NK-92 (cell line): ENCODE measurements at regions not wholly inside any gene's neighbourhood (a gene's known extent, or its start where the extent isn't known, plus 50 kb on each side); places are given as distances from the start of the nearest gene placed in this dataset.
"Not testable (repeated sequence)": the region's sequence is repeated elsewhere in the genome, so short reads cannot be mapped to it uniquely, and the experiment has no call there.

ENCODE experiments used
- DNase-seq: peaks from one replicate; lab custom pipeline; 2025; ENCODE audit not compliant: unreplicated experiment; lab: John Stamatoyannopoulos, UW

GRCh38 chr16:29171296-29171695 is 186.4 kb downstream of the LAT start:
- not testable (repeated sequence) for DNase-seq

- not testable (repeated sequence) for DNase-seq
Measured at GRCh38 chr16:29170393-29171119, 185.7 kb downstream of the LAT start.

GRCh38 chr16:29169295-29169994 is 184.6 kb downstream of the LAT start:
- DNase-seq, result not testable (repeated sequence)

DNA sequence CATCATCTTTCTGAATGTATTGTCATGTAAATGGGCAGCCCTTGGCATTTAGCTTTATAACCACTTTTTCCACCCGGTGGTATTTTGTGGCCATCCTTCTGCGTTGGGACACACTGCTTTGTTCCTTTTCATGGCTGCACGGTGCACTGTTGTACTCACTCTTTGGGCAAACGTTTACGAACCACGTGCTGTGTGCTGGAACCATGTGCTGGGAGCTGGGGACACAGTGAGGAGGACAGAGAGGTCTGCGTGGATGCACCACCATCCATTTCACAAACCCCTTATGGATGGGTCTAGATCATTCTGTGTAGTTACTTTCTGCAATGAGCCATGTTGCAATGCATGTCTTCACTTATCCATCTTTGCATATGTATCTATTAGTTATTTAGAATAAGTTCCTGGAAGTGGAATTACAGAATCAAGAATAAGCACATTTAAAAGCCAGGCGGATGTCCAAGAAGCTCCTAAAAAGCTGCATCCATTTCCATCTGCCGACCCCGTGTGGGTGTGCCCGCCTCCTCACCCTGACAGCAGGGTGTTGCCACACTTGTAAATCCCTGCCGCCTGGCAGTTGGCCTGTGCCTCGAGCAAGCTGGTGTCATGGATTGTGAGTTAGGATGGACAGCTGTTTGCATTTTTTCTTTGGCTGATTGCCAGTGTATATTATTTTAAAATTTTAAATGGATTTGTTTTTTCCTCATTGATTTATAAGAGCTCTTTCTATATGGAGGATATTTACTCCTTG is 183.8 kb downstream of the LAT start:
- DNase-seq, result not testable (repeated sequence)

GRCh38 chr16:29164442-29165089 is 179.7 kb downstream of the LAT start:
- DNase-seq, result not testable (repeated sequence)

DNA sequence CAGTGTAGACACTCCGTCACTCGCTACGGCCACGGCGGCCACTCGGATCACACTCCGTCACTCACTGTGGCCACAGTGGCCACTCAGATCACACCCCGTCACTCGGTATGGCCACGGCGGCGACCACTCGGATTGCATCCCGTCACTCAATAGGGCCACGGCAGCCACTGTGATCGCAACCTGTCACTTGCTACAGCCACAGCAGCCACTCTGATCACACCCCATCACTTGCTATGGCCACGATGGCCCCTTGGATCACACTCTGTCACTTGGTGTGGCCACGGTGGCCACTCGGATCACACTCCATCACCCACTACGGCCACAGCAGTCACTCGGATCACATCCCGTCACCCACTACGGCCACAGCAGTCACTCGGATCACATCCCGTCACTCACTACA is 175.3 kb downstream of the LAT start:
- DNase-seq, result not testable (repeated sequence)

- DNase-seq, result not testable (repeated sequence)
Measured at GRCh38 chr16:29159603-29160002, 174.8 kb downstream of the LAT start.

DNA sequence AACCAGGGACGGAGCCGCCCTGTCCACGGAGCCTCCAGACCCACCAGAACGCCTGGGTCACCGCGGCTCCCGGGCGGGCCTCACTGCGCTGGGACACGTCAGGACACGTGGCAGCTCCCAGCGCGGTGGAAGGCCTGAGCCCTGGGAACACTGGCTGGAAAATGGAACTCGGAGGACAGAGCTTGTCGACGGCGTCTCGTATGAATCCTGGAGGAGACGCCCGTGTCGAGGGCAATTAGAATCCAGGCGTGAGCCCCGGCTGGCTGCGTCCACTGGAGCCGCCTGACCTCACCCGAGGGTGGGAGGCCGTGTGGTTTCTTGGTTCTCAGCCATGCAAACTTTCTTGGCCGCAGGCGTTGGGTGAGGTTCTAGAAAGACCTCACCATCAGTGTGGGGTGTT is 173.9 kb downstream of the LAT start:
- no peak for DNase-seq

DNA sequence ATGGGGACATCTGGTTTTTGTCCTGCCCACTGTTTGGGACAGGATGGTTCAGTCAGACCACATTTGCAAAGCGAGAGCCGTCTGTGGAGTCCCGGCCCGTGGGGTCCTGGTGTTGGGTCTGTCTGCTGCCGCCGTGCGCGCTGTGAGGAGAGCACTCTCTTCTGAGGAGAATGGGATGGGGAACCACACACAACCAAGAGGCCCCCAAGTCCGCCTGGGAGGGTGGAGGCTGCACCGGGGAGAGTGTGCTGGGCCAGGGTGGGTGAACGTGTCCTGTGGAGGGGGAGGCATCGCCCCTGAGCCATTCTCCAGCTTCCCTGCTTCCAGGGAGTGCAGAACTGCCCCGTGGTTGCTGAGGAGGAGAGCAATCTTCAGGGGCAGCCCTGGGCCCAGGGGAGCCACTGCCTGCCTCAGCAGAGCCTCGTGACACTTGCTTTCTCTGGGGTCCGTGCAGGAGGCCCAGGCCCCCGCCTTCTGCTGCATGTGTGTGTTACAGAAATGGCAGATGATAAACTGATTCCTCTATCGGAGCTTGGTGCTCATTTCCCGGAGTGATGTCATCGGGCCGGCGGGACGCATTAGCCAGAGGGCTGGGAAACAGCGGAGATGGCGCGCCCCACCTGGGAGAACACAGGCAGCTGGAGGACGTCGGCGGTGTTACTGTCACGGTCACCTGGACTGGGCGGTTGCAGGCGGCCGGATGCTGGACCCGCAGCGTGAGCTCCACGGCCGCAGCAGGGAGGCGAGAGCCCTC is 173.4 kb downstream of the LAT start:
- DNase-seq, result not testable (repeated sequence)

DNA sequence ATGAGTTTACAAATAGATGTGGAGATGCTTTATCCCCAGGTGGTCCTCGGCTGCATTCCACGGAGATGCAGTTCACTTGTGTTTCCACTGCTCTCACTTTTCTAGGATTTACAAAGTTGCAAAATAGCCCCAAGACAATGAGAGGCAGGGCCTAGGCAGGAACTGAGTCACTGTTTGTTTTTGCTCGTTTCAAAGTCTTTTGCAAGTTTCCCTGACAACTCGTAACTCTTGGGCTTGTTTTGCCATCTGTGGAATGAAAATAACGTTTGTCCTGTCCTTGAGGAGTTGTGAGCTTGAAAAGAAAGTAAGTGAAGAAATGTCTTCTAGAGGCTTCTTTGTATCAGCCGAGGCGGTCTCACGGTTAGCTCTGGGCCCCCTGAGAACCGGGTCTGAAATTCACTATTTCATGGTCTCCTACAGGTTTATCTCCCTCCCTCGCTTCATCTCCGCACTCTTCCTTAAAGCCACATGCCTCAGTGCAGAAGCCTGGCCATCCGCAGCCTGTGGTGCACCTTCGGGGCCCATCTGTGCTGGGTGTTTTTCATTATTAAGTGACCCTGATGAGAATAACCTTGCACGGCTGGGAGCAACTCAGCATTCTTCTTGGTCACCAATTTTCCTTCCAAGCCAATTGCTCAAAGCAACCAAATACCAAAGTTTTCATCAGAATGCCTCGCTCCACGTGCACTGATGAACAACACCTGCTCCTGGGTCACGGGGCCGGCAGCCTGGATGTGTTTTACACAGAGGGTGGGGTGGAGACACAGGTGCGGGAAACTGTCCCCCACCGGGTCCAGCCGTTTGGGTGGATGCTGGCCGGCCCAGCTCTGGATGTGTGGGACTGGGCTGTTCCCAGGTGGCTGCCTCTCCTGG is 172.4 kb downstream of the LAT start:
- DNase-seq, result not testable (repeated sequence)

- no peak for DNase-seq
Measured at GRCh38 chr16:29156511-29156910, 171.7 kb downstream of the LAT start.

DNA sequence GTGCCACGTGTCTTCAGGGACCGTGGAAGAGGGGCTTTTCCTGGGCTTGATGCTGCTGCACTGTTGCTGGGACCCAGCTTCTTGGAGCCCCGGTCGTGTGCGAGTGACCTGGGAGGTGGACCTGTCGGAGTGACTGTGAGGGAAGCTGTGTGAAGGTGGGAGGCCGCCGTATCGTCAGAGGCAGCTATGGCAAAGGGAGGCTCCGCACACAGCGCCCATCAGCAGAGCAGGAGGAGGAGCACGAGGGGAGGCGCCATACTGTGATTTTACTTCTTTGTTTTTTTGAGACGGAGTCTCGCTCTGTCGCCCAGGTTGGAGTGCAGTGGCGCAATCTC is 171.0 kb downstream of the LAT start:
- not testable (repeated sequence) for DNase-seq

GRCh38 chr16:29155131-29155865 is 170.4 kb downstream of the LAT start:
- DNase-seq, result not testable (repeated sequence)

GRCh38 chr16:29154676-29155121 is 169.8 kb downstream of the LAT start:
- no peak for DNase-seq

DNA sequence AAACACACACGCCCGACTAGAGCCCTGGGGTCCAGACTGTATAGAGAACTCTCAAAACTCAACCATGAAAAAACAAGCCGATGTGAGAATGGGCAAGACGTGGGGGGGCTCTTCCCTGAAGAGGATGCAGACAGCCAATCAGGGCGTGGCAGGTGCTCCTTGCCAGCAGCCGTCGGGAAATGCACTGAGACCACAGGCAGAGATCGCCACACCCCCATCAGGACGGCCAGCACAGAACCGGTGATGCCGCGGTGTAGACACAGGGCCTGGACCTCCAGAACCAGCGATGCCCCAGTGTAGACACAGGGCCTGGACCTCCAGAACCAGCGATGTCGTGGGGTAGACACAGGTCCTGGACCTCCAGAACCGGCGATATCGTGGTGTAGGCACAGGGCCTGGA is 169.2 kb downstream of the LAT start:
- no peak for DNase-seq

DNA sequence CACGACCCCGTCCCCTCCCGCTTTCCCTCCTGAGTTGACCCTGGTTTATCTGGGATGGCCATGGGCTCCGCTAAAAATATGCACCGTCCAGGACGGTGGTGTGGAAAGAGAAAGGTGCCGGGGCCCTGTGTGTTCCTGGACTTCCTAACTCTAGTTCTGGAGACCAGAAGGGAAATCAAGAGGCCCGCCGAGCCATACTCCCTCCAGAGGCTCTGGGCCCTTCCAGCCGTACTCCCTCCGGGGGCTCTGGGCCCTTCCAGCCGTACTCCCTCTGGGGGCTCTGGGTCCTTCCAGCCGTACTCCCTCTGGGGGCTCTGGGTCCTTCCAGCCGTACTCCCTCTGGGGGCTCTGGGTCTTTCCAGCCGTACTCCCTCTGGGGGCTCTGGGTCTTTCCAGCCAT is 168.5 kb downstream of the LAT start:
- DNase-seq, result not testable (repeated sequence)

- DNase-seq, result not testable (repeated sequence)
Measured at GRCh38 chr16:29152544-29153031, 167.7 kb downstream of the LAT start.

DNA sequence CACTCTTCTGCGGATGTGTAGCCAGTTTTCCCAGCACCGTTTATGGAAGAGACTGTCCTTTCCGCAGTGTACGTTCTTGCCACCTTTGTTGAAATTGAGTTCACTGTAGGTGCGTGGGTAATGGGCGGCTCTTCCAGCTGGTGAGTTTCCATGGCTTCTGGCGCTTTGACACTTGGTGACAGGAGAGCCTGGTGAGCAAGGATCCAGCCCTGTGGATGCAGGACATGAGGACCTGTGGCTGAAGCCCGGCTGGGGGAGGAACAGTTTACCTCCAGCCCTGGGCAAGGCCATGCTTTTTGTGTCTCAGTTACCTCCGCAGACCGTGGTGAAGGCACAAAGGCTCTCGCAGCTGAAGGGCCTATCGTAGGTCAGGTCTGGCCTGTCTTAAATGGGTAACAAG is 166.5 kb downstream of the LAT start:
- no peak for DNase-seq

DNA sequence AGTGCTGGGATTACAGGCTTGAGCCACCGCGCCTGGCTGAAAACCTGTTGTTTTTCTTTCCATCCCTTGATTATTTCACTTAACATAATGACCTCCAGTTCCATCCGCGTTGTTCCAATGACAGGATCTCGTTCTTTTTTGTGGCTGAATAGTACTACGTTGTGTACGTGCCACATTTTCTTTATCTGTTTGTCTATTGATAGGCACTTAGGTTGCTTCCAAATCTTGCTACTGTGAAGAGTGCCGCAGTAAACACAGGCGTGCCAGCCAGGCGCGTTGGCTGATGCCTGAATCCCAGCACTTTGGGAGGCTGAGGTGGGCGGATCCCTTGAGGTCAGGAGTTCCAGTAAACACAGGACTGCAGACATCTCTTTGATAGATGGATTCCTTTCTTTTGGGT is 165.1 kb downstream of the LAT start:
- not testable (repeated sequence) for DNase-seq
